Activated CD4-positive, CD25-positive, alpha-beta regulatory T cell treated with anti-CD3 and anti-CD28 coated beads, Interleukin-2, amount 50 U/mL, for 24 hours (primary cell): ENCODE measurements at regions not wholly inside any gene's neighbourhood (a gene's known extent, or its start where the extent isn't known, plus 50 kb on each side); places are given as distances from the start of the nearest gene placed in this dataset.
"Not testable (repeated sequence)": the region's sequence is repeated elsewhere in the genome, so short reads cannot be mapped to it uniquely, and the experiment has no call there.

Experiments
- ATAC-seq, 2 donors: fragments of 150-1000 bp; cut with Tn5 transposase; one replicate each; pipeline ENCODE4 v1.10.0; 2021; ENCODE audit warnings: mild to moderate bottlenecking in 1 of 2, moderate library complexity in 1 of 2

DNA sequence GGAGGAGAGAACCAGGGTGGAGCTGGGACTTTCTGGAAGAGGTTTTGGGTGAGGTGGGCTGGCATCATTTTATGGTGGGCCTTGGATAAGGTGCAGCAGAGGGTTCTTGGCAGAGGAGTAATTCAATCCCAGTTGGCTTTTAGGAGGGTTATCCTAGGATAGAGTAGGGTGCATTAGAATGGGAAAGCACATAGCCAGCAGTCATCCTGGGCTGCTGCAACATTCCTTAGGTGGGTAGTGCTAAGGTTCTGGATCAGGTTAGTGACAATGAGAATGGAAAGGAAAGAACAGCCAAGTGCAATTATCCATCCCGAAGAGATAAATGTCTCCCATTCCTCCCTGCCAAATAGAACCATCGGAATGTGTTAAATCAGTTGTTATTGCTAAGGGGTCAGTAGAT is 157.3 kb upstream of the SPRED2 start:
- ATAC-seq = no peak

DNA sequence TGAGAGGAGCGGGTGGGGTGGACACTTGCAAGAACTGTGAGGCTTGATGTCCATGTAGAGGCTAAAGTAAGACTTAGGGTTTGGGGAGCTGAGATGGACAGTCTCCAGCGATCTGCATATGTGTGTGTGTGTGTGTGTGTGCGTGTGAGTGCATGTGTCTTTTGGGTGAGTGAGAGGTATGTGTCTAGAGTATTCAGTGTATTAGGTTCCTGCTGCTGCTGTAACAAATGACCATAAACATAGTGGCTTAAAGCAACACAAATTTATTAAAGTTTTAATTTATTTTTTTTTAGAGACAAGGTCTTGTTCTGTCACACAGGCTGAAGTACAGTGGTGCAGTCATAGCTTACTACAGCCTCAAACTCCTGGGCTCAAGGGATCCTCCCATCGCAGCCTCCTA is 155.4 kb upstream of the SPRED2 start:
- no peak for ATAC-seq

DNA sequence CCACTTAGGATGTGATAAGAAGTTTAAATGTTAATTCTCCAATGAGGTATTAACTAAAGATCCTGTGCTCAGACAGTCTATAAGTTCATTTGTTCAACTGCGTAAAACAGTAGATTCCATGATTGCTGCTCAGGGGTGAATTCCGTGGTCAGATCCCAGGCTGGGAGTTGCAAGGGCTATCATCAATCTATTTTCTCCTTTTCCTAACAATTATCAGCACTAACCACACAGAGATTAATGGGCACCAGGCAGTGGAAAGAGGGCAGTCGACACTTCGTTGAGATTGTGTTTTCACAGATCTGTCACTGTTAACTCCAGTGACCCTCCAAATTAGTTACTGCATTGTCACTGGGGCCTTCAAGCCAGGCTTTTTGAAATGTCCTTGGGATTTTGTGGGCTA is 154.1 kb upstream of the SPRED2 start:
- ATAC-seq = no peak

- ATAC-seq = no peak
Measured at GRCh38 chr2:65583061-65583460, 150.7 kb upstream of the SPRED2 start.

- no peak for ATAC-seq
Measured at GRCh38 chr2:65582364-65582763, 150.0 kb upstream of the SPRED2 start.

DNA sequence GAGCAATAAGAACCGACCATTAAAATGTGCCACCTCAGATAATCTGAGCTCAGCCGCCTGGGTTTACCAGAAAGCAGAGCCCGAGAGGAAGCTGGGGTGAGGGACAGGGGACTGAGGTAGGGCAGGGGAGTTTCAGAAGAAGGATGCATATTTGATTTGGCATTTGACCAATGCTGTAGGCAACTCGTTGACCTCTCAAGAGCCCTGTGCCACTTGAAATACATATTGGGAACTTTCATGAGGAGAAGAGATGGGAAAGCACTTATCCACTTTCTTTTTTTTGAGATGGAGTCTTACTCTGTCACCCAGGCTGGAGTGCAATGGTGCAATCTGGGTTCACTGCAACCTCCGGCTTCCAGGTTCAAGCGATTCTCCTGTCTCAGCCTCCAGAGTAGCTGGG is 148.4 kb upstream of the SPRED2 start:
- ATAC-seq = no peak

DNA sequence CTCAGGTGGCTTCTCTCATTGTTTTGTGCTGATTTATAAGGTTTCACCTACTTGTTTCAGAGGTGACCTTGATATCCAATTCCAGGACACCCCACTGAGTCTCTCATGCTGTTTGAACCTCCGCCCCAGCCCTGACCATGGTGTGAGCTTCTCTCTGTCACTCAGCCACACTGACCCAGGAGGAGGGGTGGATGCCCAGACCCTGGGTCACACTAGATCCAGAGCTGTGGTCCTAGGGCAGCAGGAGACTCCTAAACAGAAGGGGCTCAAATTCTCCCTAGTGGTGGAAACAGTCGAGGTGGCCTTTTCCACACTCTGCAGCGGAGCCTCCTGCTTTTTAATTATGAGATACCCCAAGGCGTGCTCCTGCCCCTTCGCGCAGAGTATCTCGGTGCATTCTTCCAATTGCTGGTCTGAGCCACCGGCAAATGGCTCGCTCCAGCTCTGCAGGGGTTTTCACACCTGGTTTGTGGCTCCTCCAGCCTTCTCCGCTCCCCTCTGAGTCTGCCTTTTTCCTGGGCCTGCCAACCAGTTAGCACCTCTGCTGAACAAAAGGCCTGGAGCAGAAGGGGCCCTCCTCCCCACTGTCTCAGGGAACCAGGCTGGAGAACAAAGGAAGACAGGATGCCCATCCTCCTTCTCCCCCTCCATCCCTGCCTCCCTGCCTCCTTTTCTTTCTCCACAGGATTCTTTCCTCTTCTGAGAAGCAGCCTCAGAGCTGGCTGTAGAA is 147.3 kb upstream of the SPRED2 start:
- no peak for ATAC-seq

DNA sequence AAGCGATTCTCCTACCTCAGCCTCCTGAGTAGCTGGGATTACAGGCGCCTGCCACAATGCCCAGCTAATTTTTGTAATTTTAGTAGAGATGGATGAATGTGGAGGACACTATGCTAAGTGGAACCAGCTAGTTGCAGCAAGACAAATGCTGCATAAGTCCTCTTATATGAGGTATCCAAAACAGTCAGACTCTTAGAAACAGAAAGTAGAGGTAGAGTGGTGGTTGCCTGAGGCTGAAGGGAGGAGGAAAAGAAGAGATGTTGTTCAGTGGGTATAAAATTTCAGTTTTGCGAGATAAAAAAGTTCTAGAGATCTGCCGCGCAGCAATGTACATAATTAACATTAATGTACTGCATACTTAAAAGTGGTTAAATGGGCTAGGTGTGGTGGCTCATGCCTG is 145.3 kb upstream of the SPRED2 start:
- ATAC-seq = no peak

- no peak for ATAC-seq
Measured at GRCh38 chr2:65576861-65577601, 144.6 kb upstream of the SPRED2 start.

DNA sequence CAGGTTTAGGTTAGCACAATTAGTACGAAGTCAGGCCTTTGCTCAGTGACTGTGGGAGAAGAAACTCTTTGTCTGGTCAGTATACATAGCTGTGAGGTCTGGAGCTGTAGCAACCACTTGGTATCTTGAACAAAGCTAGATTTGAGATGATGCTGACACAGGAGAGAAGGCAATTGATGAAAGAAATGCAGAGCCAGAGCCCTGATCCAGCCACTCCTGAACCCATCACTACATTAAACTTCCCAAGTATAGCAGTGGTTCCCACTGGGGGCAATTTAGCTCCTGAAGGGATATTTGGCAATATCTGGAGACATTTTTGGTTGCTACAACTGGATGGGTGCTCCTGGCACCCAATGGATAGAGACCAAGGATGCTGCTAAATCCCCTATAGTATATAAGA is 143.9 kb upstream of the SPRED2 start:
- no peak for ATAC-seq

DNA sequence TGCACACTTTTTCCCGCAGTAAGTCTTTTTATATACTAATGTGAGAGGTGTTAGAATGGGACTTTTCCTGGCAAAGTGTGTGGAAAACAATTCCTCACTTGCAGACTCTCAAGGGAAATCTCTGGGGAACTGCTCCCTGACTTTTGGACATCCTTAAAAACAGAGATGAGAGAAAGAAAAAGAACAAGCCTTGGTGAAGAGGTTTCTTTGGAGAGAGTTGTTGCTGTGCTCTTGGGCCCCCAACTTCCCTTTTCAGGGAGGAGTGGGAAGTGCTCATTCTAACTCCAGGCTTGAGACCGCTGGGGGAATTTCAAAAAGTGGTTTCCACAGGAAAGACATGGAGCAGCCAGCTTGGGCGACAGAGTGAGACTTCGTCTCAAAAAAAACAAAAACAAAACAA is 142.6 kb upstream of the SPRED2 start:
- ATAC-seq = no peak

DNA sequence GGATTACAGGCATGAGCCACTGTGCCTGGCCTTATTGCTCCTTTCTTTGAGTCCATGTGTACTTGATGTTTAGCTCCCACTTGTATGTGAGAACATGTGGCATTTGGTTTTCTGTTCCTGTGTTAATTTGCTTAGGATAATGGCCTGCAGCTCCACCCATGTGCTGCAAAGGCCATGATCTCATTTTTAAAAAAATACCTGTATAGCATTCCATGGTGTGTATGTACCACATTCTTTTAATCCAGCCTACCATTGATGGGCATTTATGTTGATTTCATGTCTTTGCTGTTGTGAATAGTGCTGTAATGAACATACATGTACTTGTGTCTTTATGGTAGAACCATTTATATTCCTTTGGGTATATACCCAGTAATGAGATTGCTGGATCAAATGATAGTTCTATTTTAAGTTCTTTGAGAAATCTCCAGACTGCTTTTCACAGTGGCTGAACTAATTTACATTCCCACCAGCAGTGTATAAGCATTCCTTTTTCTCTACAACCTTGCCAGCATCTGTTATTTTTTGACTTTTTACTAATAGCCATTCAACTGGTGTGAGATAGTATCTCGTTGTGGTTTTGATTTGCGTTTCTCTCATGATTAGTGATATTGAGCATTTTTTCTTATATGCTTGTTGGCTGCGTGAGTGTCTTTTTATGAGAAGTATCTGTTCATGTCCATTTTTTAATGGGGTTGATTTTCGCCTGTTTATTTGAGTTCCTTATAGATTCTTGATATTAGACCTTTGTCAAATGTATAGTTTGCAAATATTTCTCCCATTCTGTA is 136.4 kb upstream of the SPRED2 start:
- not testable (repeated sequence) for ATAC-seq

DNA sequence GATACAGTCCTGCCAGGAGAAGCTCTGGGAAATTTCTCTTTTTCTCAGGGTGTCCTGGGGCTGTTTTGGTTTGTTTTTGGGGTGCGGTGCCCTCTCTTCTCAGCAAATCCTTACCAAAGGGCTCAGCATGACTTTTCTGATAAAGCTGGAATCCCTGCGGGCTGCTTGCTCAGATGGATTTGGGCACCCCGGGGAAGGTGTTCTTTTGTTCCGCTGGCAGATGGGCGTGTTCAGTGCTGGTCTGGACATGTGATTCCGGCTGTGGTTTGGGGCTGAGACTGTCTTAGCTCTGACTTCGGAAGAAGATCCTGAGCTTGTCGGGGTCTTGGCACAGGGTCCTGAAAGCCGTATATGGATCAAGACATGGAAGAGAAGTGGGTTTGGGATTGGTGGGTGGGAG is 134.2 kb upstream of the SPRED2 start:
- ATAC-seq = no peak

GRCh38 chr2:65565681-65566080 is 133.3 kb upstream of the SPRED2 start:
- no peak for ATAC-seq

DNA sequence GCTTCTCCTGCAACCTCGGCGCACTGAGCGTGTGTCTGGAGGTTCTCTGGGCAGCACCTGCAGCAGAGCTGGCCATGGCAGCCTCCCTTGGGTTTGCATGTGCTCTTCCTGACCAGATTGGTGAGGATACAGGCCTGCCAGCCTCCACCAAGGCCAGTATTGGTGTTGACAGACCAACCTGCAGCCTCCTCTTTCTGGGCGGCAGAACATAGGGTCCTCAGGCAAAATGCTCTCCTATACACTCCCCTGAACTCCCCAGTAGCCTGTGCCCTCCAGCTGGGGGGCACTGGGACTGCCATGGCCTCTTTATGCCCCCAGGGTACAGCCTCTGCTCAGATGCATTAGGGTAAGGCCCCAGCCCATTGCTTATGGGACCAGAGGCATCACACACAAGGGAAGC is 131.9 kb upstream of the SPRED2 start:
- ATAC-seq = no peak

GRCh38 chr2:65562890-65563289 is 130.5 kb upstream of the SPRED2 start:
- no peak for ATAC-seq

DNA sequence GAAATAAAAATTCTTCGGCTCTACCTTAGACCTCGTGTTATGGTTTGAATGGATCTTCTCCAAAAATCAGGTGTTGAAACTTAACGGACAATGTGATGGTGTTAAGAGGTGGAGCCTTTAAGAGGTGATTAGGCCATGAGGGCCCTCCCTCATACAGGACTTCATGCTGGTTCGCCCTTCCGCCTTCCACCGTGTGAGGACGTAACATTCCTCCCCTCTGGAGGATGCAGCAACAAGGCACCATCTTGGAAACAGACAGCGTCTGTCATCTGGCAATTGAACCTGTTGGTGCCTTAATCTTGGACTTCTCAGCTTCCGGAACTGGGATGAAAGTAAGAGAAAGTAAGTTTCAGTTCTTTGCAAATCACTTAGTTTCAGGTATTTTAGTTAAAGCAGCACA is 126.3 kb upstream of the SPRED2 start:
- ATAC-seq = no peak

DNA sequence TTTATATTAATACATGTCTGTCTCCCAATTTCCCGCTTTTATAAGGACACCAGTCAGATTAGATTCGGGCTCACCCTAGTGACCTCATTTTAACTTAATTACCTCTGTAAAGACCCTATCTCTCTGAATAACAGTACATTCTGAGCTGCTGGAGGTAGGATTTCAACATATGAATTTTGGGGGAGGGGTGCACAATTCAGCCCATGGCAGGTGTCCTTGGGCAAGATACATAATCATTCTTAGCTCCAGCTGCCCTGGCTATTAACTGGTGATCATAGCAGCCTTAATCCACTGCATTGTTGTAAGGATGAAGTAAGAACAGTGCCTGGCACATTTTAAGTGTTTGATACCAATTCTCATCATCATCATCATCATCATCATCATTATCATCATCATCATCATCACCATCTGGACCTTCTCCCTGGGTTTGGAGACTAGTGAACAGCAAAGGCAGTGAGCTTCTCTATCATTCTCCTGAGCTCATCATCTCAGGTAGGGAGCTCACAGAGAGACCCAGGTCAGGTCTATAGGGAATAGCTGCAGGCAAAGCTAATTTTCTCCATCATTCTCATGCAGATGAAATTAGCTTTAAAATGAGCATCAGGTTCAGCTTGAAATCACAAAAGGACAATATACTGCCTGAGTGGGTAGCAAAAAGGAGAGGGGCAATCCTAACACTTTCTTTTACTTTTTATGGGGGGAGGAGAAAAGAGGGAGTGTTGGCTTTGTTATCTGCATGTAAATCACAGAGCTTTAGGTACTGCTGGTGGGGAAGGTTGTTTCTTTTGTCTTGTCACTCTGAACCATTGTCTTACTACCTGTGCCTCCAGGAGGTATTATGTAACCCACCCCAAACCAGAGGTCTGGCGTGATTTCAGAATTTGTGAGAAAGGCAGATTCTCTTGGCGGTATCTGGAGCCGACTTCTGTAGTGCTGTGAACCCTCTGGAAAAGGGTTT is 125.5 kb upstream of the SPRED2 start:
- ATAC-seq = no peak

GRCh38 chr2:65554765-65555591 is 122.6 kb upstream of the SPRED2 start:
- peak; percentile 44 to 46 for ATAC-seq

DNA sequence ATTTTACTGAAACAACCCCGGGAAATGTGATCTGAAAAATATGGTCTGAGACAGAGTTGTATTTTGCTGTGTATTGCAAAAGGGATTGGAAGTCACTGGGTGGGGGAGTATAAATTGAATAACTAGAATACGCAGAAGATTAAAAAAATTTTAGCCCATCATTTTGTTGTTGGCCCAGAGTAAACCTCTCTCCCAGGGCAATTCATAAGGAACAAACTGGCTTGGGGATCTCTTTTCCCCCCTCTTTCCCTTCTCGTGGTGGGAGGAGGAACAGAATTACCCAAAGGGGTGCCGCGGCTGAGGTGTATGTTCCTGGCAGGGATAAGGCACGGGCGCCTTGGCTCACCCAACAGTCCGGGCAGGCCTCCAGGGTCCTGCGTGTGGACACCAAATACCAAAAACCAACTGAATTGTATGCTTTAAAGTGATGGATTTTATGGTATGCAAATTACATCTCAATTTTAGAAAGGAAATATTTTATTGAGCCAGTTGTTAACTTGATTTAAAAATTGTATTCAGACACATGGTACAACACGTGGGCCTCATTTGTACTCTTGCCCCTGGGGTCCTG is 121.2 kb upstream of the SPRED2 start:
- ATAC-seq = no peak

- no peak for ATAC-seq
Measured at GRCh38 chr2:65551528-65551927, 119.1 kb upstream of the SPRED2 start.
